ENCODE measurements at regions not wholly inside any gene's neighbourhood (a gene's known extent, or its start where the extent isn't known, plus 50 kb on each side); places are given as distances from the start of the nearest gene placed in this dataset.
"Not testable (repeated sequence)": the region's sequence is repeated elsewhere in the genome, so short reads cannot be mapped to it uniquely, and the experiment has no call there.

GRCh38 chr6:118706702-118707101 lies 55.3 kb upstream of the CEP85L start:
- TF ChIP-seq CTCF (IDR thresholded peaks at IDR 0.05; ENCODE audit: insufficient read depth, low read depth, low read length, missing control alignments) = no peak
- no peak for DNase-seq (ENCODE audit: low read depth)
- H3K4me3 ChIP-seq (ENCODE audit: low read depth, low read length) = no peak overlapping the region; the same call in none of the 2 replicates

- no peak for TF ChIP-seq CTCF (IDR thresholded peaks at IDR 0.05; ENCODE audit: insufficient read depth, low read depth, low read length, missing control alignments)
- peak overlapping the region; percentile 57 for H3K4me3 ChIP-seq (ENCODE audit: low read depth, low read length)
- DNase-seq (ENCODE audit: low read depth) = peak; percentile 58
Observed at GRCh38 chr6:118705544-118706491, 54.4 kb upstream of the CEP85L start.

- TF ChIP-seq CTCF (IDR thresholded peaks at IDR 0.05; ENCODE audit: insufficient read depth, low read depth, low read length, missing control alignments) = no peak
- DNase-seq (ENCODE audit: low read depth) = no peak
- peak overlapping the region; percentile 27 for H3K4me3 ChIP-seq (ENCODE audit: low read depth, low read length)
Observed at GRCh38 chr6:118704915-118705314, 53.5 kb upstream of the CEP85L start.

GRCh38 chr6:118701260-118701659 lies 49.9 kb upstream of the CEP85L start:
- DNase-seq (ENCODE audit: low read depth); H3K4me3 ChIP-seq (ENCODE audit: low read depth, low read length): not testable (repeated sequence)
